Mesendoderm (in vitro differentiated cells): ENCODE measurements at regions not wholly inside any gene's neighbourhood (a gene's known extent, or its start where the extent isn't known, plus 50 kb on each side); places are given as distances from the start of the nearest gene placed in this dataset.
A peak's percentile ranks its signal among the peaks of the same experiment; 100 is the strongest.

ENCODE experiments used
- DNase-seq: peaks from one replicate; pipeline ENCODE4 v3.0.0; 2013
- H2AK5ac ChIP-seq: 2 replicates; pipeline ENCODE4 v1.6.1; 2013; ENCODE audit warnings: low read length, inconsistent platforms
- H2BK120ac ChIP-seq: 2 replicates; pipeline ENCODE4 v1.6.1; 2013; ENCODE audit warnings: low read depth, mild to moderate bottlenecking, low read length, moderate library complexity, mixed read lengths
- H2BK15ac ChIP-seq: replicated peaks from 2 replicates; pipeline ENCODE4 v1.6.1; 2013; ENCODE audit warnings: low read depth, mild to moderate bottlenecking, moderate library complexity
- H2BK5ac ChIP-seq: 2 replicates; pipeline ENCODE4 v1.6.1; 2013; ENCODE audit warnings: low read length, inconsistent platforms
- H3K18ac ChIP-seq: 2 replicates; pipeline ENCODE4 v1.6.1; 2013; ENCODE audit warnings: mild to moderate bottlenecking, low read length, mixed read lengths
- H3K23ac ChIP-seq: one replicate; pipeline ENCODE4 v1.6.1; 2013; ENCODE audit warnings: low read length
- H3K27ac ChIP-seq: 2 replicates; pipeline ENCODE4 v1.5.1; 2013; ENCODE audit warnings: low read depth, mild to moderate bottlenecking, inconsistent platforms, low read length, moderate library complexity
- H3K27me3 ChIP-seq: 2 replicates; pipeline ENCODE4 v1.6.1; 2013; ENCODE audit warnings: low read length, control low read depth, mild to moderate bottlenecking, inconsistent platforms; ENCODE audit not compliant: insufficient read depth, poor library complexity
- H3K36me3 ChIP-seq: 2 replicates; pipeline ENCODE4 v1.6.1; 2013; ENCODE audit warnings: low read length, inconsistent platforms; ENCODE audit not compliant: control insufficient read depth, insufficient read depth
- H3K4ac ChIP-seq: one replicate; pipeline ENCODE4 v1.6.1; 2013; ENCODE audit warnings: low read depth, mild to moderate bottlenecking, low read length, moderate library complexity
- H3K4me1 ChIP-seq: 2 replicates; pipeline ENCODE4 v1.6.1; 2013; ENCODE audit warnings: low read depth, low read length, inconsistent platforms; ENCODE audit not compliant: control insufficient read depth
- H3K4me2 ChIP-seq: 2 replicates; pipeline ENCODE4 v1.6.1; 2013; ENCODE audit warnings: low read length
- H3K4me3 ChIP-seq: 2 replicates; pipeline ENCODE4 v1.5.1; 2013; ENCODE audit warnings: mild to moderate bottlenecking, low read length
- H3K56ac ChIP-seq: one replicate; pipeline ENCODE4 v1.6.1; 2013; ENCODE audit warnings: low read length
- H3K79me1 ChIP-seq: 2 replicates; pipeline ENCODE4 v1.6.1; 2013; ENCODE audit warnings: low read length, inconsistent platforms
- H3K79me2 ChIP-seq: 2 replicates; pipeline ENCODE4 v1.6.1; 2013; ENCODE audit warnings: mild to moderate bottlenecking, low read length; ENCODE audit not compliant: control insufficient read depth, insufficient read depth
- H3K9ac ChIP-seq: 2 replicates; pipeline ENCODE4 v1.6.1; 2013; ENCODE audit warnings: low read length, inconsistent platforms
- H4K5ac ChIP-seq: one replicate; pipeline ENCODE4 v1.6.1; 2013; ENCODE audit warnings: low read length
- H4K8ac ChIP-seq: one replicate; pipeline ENCODE4 v1.6.1; 2013; ENCODE audit warnings: low read depth, mild to moderate bottlenecking, control low read depth, low read length, moderate library complexity
- WGBS: extraction: QIAGEN DNeasy Blood & Tissue Kit; methylation state at CpG from one replicate; pipeline ENCODE4 v1.1.7; 2013; ENCODE audit warnings: low lambda C conversion rate, missing lambda C conversion rate; ENCODE audit not compliant: insufficient coverage; ENCODE audit errors: extremely low coverage; 5-methylcytosine and 5-hydroxymethylcytosine counted together

GRCh38 chr13:69461397-69461796 lies 646.2 kb upstream of the ATXN8OS start:
- no peaks in the 10 kb centered on the region for H3K36me3 ChIP-seq
- H3K4ac ChIP-seq, result no peak overlapping the region
- H3K4me2 ChIP-seq, result no peak overlapping the region
- no peak overlapping the region for H3K18ac ChIP-seq
- H3K23ac ChIP-seq, result no peak overlapping the region
- no peak overlapping the region for H2BK5ac ChIP-seq
- no peak overlapping the region for H4K8ac ChIP-seq
- H2BK120ac ChIP-seq, result no peak overlapping the region
- H3K4me3 ChIP-seq, result no peak overlapping the region
- H3K79me2 ChIP-seq, result no peaks in the 10 kb centered on the region
- WGBS, result no CpG with 5 or more reads among the region's 2 CpGs
- no peaks in the 10 kb centered on the region for H3K4me1 ChIP-seq
- no peaks in the 10 kb centered on the region for H3K79me1 ChIP-seq
- H3K9ac ChIP-seq, result no peak overlapping the region
- no peak overlapping the region for H2AK5ac ChIP-seq
- no peak overlapping the region for H4K5ac ChIP-seq
- H3K27ac ChIP-seq, result no peak overlapping the region
- DNase-seq, result no peak
- no peaks in the 10 kb centered on the region for H3K27me3 ChIP-seq
- no peak overlapping the region for H2BK15ac ChIP-seq
- H3K56ac ChIP-seq, result no peak overlapping the region

- no peak overlapping the region for H2BK5ac ChIP-seq
- no peak overlapping the region for H2BK120ac ChIP-seq
- H3K18ac ChIP-seq, result no peak overlapping the region
- no peak for DNase-seq
- no CpG with 5 or more reads among the region's 4 CpGs for WGBS
- H3K79me2 ChIP-seq, result no peaks in the 10 kb centered on the region
- H3K23ac ChIP-seq, result no peak overlapping the region
- H2AK5ac ChIP-seq, result no peak overlapping the region
- H3K4ac ChIP-seq, result no peak overlapping the region
- no peaks in the 10 kb centered on the region for H3K36me3 ChIP-seq
- no peak overlapping the region for H4K8ac ChIP-seq
- H3K4me2 ChIP-seq, result no peak overlapping the region
- H3K27ac ChIP-seq, result no peak overlapping the region
- no peaks in the 10 kb centered on the region for H3K4me1 ChIP-seq
- H3K27me3 ChIP-seq, result no peaks in the 10 kb centered on the region
- no peak overlapping the region for H3K4me3 ChIP-seq
- no peak overlapping the region for H3K9ac ChIP-seq
- H3K79me1 ChIP-seq, result no peaks in the 10 kb centered on the region
- no peak overlapping the region for H4K5ac ChIP-seq
- H3K56ac ChIP-seq, result no peak overlapping the region
- no peak overlapping the region for H2BK15ac ChIP-seq
Observed at GRCh38 chr13:69459346-69459745, 648.3 kb upstream of the ATXN8OS start.

GRCh38 chr13:69458013-69458412 lies 649.6 kb upstream of the ATXN8OS start:
- Histone ChIP-seq H3K79me1 (no peaks in the 10 kb centered on the region), H2AK5ac (no peak overlapping the region), H3K9ac (no peak overlapping the region), H3K4me1 (no peaks in the 10 kb centered on the region), H3K56ac (no peak overlapping the region), H2BK5ac (no peak overlapping the region), H3K23ac (no peak overlapping the region), H3K4me2 (no peak overlapping the region), H4K8ac (no peak overlapping the region), H4K5ac (no peak overlapping the region), H3K27ac (no peak overlapping the region), H2BK15ac (no peak overlapping the region), H3K79me2 (no peaks in the 10 kb centered on the region), H2BK120ac (no peak overlapping the region), H3K27me3 (no peaks in the 10 kb centered on the region), H3K36me3 (no peaks in the 10 kb centered on the region), H3K18ac (no peak overlapping the region), H3K4me3 (no peak overlapping the region), H3K4ac (no peak overlapping the region)
- no peak for DNase-seq

GRCh38 chr13:69450245-69450644 lies 657.4 kb upstream of the ATXN8OS start:
- H3K36me3 ChIP-seq, result no peaks in the 10 kb centered on the region
- no peak overlapping the region for H3K56ac ChIP-seq
- no peak overlapping the region for H4K8ac ChIP-seq
- no peak overlapping the region for H3K4ac ChIP-seq
- H2BK120ac ChIP-seq, result no peak overlapping the region
- H3K4me1 ChIP-seq, result no peaks in the 10 kb centered on the region
- H2BK5ac ChIP-seq, result no peak overlapping the region
- no peak overlapping the region for H3K18ac ChIP-seq
- no peak overlapping the region for H3K4me3 ChIP-seq
- no peak for DNase-seq
- no peaks in the 10 kb centered on the region for H3K79me2 ChIP-seq
- WGBS, result no CpG with 5 or more reads among the region's 1 CpG
- no peak overlapping the region for H3K4me2 ChIP-seq
- no peak overlapping the region for H4K5ac ChIP-seq
- no peak overlapping the region for H2BK15ac ChIP-seq
- no peak overlapping the region for H2AK5ac ChIP-seq
- no peaks in the 10 kb centered on the region for H3K27me3 ChIP-seq
- no peaks in the 10 kb centered on the region for H3K79me1 ChIP-seq
- H3K23ac ChIP-seq, result no peak overlapping the region
- no peak overlapping the region for H3K27ac ChIP-seq
- no peak overlapping the region for H3K9ac ChIP-seq

- no peak overlapping the region for H3K23ac ChIP-seq
- H2BK15ac ChIP-seq, result no peak overlapping the region
- no peaks in the 10 kb centered on the region for H3K79me2 ChIP-seq
- no peak overlapping the region for H2BK120ac ChIP-seq
- no peak overlapping the region for H3K4ac ChIP-seq
- no peak overlapping the region for H2AK5ac ChIP-seq
- peak; percentile 11 for DNase-seq
- H3K27ac ChIP-seq, result no peak overlapping the region
- H3K36me3 ChIP-seq, result no peaks in the 10 kb centered on the region
- no peaks in the 10 kb centered on the region for H3K4me1 ChIP-seq
- H3K79me1 ChIP-seq, result no peaks in the 10 kb centered on the region
- no peak overlapping the region for H3K18ac ChIP-seq
- no peak overlapping the region for H3K4me2 ChIP-seq
- no peak overlapping the region for H2BK5ac ChIP-seq
- H4K5ac ChIP-seq, result no peak overlapping the region
- H3K27me3 ChIP-seq, result no peaks in the 10 kb centered on the region
- H3K9ac ChIP-seq, result no peak overlapping the region
- H3K56ac ChIP-seq, result no peak overlapping the region
- no peak overlapping the region for H3K4me3 ChIP-seq
- no peak overlapping the region for H4K8ac ChIP-seq
Observed at GRCh38 chr13:69425235-69425634, 682.4 kb upstream of the ATXN8OS start.

- Histone ChIP-seq H4K8ac (no peak overlapping the region), H3K36me3 (no peaks in the 10 kb centered on the region), H3K4me3 (no peak overlapping the region), H3K4me2 (no peak overlapping the region), H3K9ac (no peak overlapping the region), H3K4me1 (no peaks in the 10 kb centered on the region), H2AK5ac (no peak overlapping the region), H3K56ac (no peak overlapping the region), H4K5ac (no peak overlapping the region), H3K79me1 (no peaks in the 10 kb centered on the region), H2BK15ac (no peak overlapping the region), H3K4ac (peak overlapping the region; percentile 87), H3K79me2 (no peaks in the 10 kb centered on the region), H3K23ac (no peak overlapping the region), H3K27ac (peak overlapping the region; percentile 62), H3K18ac (peak overlapping the region; percentile 64), H2BK5ac (no peak overlapping the region), H2BK120ac (peak overlapping the region; percentile 67), H3K27me3 (no peaks in the 10 kb centered on the region)
- no CpG with 5 or more reads among the region's 2 CpGs for WGBS
- peak; percentile 77 for DNase-seq
Observed at GRCh38 chr13:69423844-69424243, 683.8 kb upstream of the ATXN8OS start.
